Lower lobe of right lung (tissue), 2 donors: ENCODE measurements at regions not wholly inside any gene's neighbourhood (a gene's known extent, or its start where the extent isn't known, plus 50 kb on each side); places are given as distances from the start of the nearest gene placed in this dataset.

ENCODE experiments used
- ATAC-seq, 2 donors: fragments of 200-7000 bp; cut with Tn5 transposase; one replicate each; pipeline ENCODE4 v1.9.1; 2020 to 2022; ENCODE audit warnings: mild to moderate bottlenecking in 2 of 2, moderate library complexity in 2 of 2
- DNase-seq: peaks from one replicate; pipeline ENCODE4 v3.0.0-alpha.2; 2020
- H3K27ac ChIP-seq: fragments of 200-600 bp; one replicate; pipeline ENCODE4 v1.8.0; 2022
- H3K27me3 ChIP-seq: fragments of 200-600 bp; one replicate; pipeline ENCODE4 v1.8.0; 2022; ENCODE audit warnings: low read depth
- H3K36me3 ChIP-seq: fragments of 200-600 bp; one replicate; pipeline ENCODE4 v1.8.0; 2022; ENCODE audit warnings: mild to moderate bottlenecking
- H3K4me1 ChIP-seq: fragments of 200-600 bp; one replicate; pipeline ENCODE4 v1.8.0; 2022
- H3K4me3 ChIP-seq: fragments of 200-600 bp; one replicate; pipeline ENCODE4 v1.8.0; 2022; ENCODE audit warnings: mild to moderate bottlenecking
- H3K9me3 ChIP-seq: fragments of 200-600 bp; one replicate; pipeline ENCODE4 v1.8.0; 2022
- CTCF ChIP-seq: fragments of 200-600 bp; IDR thresholded peaks from one replicate; pipeline ENCODE4 v1.8.0; 2022; ENCODE audit warnings: antibody characterized with exemption, mild to moderate bottlenecking
- intact Hi-C: fragments of 100-400 bp; cut with DNase I; formaldehyde crosslinking; loops from one replicate; pipeline ENCODE4 v1.11.0; 2022
- donor health status: DM: no; HTN: yes; CAD: no; lungs with severe emphysema.

DNA sequence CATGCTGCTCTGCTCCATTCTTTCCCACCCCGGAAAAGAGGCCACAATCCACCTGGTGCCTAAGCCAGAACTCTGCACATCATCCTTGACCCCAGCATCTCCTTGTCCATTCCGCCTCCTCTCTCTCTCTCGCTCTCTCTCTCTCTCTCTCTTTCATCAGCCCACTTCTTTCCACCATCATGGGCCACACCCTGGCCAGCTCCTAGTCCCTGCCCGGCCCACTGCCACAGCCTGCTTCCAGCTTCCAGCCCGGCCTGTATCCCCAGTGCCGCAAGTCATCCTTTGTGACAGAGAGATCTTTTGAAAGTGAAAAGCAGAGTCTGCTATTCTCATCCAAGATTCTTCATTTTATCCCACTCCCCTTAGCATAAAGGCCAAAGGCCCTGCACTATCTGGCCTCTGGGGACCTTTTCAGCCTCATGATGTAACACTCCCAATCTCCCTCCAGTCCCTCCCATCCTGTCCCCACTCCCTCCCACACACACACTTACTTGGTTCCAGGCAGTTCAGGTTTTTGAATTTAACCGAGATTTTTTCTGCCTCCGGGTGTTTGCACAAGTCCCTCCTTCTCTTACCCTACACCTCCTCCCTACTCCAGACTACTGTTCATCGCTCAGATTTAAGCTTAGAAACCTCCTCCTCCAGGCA, 214.0 kb downstream of the EN1 start:
- Histone ChIP-seq H3K9me3 (no peaks in the 10 kb centered on the region), H3K27me3 (no peaks in the 10 kb centered on the region), H3K36me3 (no peaks in the 10 kb centered on the region), H3K4me1 (no peaks in the 10 kb centered on the region), H3K27ac (no peak overlapping the region), H3K4me3 (no peak overlapping the region)
- no peak for TF ChIP-seq CTCF
- DNase-seq (no peak), ATAC-seq (no peak)
- intact Hi-C loops: no loop called here

GRCh38 chr2:118632921-118633320, 214.5 kb downstream of the EN1 start:
- DNase-seq: no peak
- H3K36me3 ChIP-seq: no peaks in the 10 kb centered on the region
- H3K4me1 ChIP-seq: no peaks in the 10 kb centered on the region
- no peaks in the 10 kb centered on the region for H3K9me3 ChIP-seq
- no peak for TF ChIP-seq CTCF
- ATAC-seq: no peak
- no peak overlapping the region for H3K27ac ChIP-seq
- no peak overlapping the region for H3K4me3 ChIP-seq
- intact Hi-C loops: no loop called here
- H3K27me3 ChIP-seq: no peaks in the 10 kb centered on the region

GRCh38 chr2:118627156-118627555, 220.3 kb downstream of the EN1 start:
- no peak for DNase-seq
- intact Hi-C loops: no loop called here
- H3K27ac ChIP-seq: no peak overlapping the region

DNA sequence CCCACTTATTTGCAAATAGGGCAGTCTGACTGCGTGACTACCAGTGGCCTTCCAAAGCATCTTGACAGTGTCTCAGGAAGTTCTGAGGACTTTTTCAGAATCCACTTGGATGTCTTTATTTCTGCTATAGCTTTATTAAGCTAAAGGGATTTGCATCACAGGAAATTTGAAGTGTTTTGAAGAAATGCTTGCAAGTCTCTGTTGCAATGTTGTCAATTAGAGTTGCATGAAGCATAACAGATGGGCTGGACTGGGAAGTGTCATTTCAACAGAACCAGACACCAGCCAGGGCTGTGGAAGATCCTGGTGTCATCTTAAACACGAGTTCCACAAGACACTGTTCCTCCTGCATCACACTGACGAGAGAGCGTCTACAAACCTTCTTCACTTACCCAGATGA, 224.5 kb downstream of the EN1 start:
- no peak for DNase-seq
- intact Hi-C loops: no loop called here
- no peak for TF ChIP-seq CTCF
- Histone ChIP-seq H3K4me1 (no peaks in the 10 kb centered on the region), H3K9me3 (no peaks in the 10 kb centered on the region), H3K36me3 (no peaks in the 10 kb centered on the region), H3K27ac (no peak overlapping the region), H3K27me3 (no peaks in the 10 kb centered on the region), H3K4me3 (no peak overlapping the region)
- ATAC-seq: no peak

More at GRCh38 chr2:118627156-118627555, 220.3 kb downstream of the EN1 start:
- ATAC-seq: no peak
- Histone ChIP-seq H3K27me3 (no peaks in the 10 kb centered on the region), H3K9me3 (no peaks in the 10 kb centered on the region), H3K36me3 (no peaks in the 10 kb centered on the region), H3K4me1 (no peaks in the 10 kb centered on the region), H3K4me3 (no peak overlapping the region)
- TF ChIP-seq CTCF: no peak

DNA sequence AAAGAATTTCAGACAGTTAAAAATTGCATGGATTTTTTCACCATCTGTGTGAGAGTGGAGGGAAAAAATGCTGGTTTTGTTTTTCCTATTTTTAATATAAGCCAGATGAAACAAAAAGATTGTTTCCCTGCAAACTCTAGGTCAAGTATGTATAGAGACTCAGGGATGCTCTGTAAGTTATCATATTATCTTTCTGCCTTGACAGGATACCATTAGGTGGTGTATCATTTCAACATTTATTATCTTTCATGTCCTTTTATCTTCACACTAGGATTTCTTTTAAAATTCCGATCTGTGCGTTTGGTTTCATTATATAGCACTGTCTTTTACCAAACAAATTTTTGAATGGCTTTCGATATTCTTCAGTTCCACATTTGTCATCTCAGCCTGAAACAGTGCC, 225.3 kb downstream of the EN1 start:
- H3K36me3 ChIP-seq: no peaks in the 10 kb centered on the region
- no peaks in the 10 kb centered on the region for H3K9me3 ChIP-seq
- H3K4me1 ChIP-seq: no peaks in the 10 kb centered on the region
- no peaks in the 10 kb centered on the region for H3K27me3 ChIP-seq
- no peak for DNase-seq
- ATAC-seq: no peak
- intact Hi-C loops: no loop called here
- H3K4me3 ChIP-seq: no peak overlapping the region
- no peak for TF ChIP-seq CTCF
- H3K27ac ChIP-seq: no peak overlapping the region

- Histone ChIP-seq H3K4me3 (no peak overlapping the region), H3K36me3 (no peaks in the 10 kb centered on the region), H3K9me3 (no peaks in the 10 kb centered on the region), H3K27ac (no peak overlapping the region), H3K4me1 (no peaks in the 10 kb centered on the region), H3K27me3 (no peaks in the 10 kb centered on the region)
- TF ChIP-seq CTCF: no peak
- intact Hi-C loops: no loop called here
- ATAC-seq: no peak
- DNase-seq: no peak
Measured at GRCh38 chr2:118618279-118618678, 229.2 kb downstream of the EN1 start.
